Mesenteric fat pad (tissue), 1 donor: ENCODE measurements at regions not wholly inside any gene's neighbourhood (a gene's known extent, or its start where the extent isn't known, plus 50 kb on each side); places are given as distances from the start of the nearest gene placed in this dataset.

Experiments
- DNase-seq: peaks from one replicate; pipeline ENCODE4 v3.0.0-alpha.2; 2020; ENCODE audit warnings: low spot score
- donor health status: DM: yes; HTN: yes; CAD: no.

- DNase-seq: no peak
Measured at GRCh38 chr3:29100292-29100691, 180.6 kb upstream of the RBMS3 start.

DNA sequence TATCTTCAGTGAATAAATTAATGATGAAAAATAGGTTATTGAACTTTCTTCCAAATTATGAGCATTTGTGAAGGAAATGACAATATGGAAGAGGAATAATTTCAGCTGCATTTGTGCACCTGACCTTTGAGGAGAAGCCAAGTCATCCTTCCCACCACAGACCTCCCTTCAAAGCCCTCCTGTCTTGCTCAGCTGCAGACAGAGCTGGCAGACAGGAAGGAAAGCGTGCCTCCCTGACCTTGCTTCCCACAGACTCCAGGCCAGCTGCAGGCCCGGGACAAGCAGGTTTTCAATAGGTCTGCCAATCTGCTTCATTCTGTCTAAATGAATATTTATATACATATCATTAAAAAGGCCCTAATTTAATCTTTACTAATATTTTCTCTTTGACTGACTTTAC is 152.9 kb upstream of the RBMS3 start:
- no peak for DNase-seq

GRCh38 chr3:29137601-29138000 is 143.3 kb upstream of the RBMS3 start:
- no peak for DNase-seq

- DNase-seq: no peak
Measured at GRCh38 chr3:29138171-29138570, 142.7 kb upstream of the RBMS3 start.

GRCh38 chr3:29140666-29141065 is 140.2 kb upstream of the RBMS3 start:
- DNase-seq: no peak

DNA sequence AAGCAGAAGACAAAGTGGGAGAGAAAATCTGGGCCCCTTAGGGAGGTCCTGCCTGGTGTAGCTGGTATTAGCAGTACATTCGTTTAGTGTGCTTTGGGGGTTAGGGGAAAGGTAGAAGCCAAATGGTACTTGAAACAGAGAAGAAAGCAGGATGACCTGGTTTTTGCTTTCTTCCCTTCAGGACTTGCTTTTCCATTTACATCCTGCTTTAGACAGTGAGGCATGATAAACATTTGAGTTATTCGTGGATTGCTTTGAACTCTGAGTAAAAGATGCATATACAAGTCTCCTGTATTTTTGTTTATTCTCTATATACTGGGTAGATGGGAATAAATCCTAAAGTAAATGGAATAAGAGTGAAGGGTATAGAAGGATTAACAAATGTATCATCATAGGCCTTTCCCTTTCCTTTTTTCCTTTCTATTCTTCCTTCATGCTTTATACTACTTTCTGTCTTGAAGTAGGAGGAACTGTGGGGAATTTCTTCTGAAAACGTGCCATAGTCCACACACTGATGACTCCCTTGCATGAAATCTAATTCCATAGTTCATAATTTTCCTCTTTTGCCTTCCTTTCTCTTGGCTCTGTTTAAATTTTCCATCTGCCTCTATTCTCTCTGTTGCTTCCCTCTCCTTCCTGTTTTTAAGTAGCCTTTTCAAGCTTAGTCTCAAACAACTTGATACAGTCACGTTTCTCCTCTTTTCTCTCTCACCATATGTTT is 139.5 kb upstream of the RBMS3 start:
- no peak for DNase-seq

DNA sequence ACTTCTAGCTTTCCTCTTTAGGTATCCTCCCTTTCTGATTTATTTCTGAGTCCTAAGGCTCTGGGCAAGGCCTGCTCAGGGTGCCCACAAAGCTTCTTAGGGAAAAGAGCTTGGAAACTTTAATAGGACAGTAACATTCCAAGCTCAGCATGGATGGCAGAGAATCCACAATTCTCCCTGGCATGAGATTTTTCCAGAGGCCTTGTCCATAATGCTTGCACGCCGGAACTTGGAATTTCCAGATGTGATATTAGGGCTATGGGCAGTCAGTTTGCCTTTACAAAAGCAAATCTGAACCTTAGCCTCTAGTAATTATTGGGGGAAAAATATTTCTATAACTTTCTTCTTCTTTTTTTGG is 139.0 kb upstream of the RBMS3 start:
- no peak for DNase-seq

GRCh38 chr3:29143151-29143550 is 137.7 kb upstream of the RBMS3 start:
- DNase-seq: no peak

GRCh38 chr3:29144361-29144760 is 136.5 kb upstream of the RBMS3 start:
- no peak for DNase-seq

GRCh38 chr3:29144807-29145206 is 136.1 kb upstream of the RBMS3 start:
- no peak for DNase-seq

- no peak for DNase-seq
Measured at GRCh38 chr3:29145360-29145759, 135.5 kb upstream of the RBMS3 start.

GRCh38 chr3:29152379-29152778 is 128.5 kb upstream of the RBMS3 start:
- no peak for DNase-seq

GRCh38 chr3:29153811-29154210 is 127.1 kb upstream of the RBMS3 start:
- DNase-seq: no peak

DNA sequence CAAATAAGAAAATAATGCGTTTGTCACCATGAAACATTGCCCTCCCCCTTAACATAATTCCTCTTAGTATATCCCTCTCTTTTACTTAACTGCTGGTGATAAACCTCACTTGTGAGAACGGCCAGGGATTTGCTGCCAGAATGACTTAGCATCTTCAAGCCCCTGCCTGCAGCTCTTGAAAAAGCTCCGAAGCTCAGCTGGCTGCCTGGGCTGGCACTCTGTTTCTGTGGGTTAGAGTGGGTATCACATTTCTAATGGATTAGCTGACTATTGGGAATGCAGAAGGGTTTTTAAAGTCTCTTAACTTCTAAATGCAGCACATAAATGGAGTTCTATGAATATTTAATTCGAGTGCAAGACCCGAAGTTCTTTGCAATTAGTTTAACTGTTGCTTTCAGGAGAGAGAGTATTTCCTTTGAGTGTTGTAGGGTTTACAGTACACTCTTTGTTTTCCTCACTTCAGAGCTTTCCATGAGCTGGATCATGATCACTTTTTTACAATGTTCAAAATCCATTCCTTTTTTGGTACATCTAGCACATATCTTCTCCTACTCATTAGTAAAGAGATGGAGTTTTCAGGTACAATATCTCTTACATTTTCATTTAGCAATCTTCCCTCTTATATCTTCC is 124.7 kb upstream of the RBMS3 start:
- DNase-seq: no peak

DNA sequence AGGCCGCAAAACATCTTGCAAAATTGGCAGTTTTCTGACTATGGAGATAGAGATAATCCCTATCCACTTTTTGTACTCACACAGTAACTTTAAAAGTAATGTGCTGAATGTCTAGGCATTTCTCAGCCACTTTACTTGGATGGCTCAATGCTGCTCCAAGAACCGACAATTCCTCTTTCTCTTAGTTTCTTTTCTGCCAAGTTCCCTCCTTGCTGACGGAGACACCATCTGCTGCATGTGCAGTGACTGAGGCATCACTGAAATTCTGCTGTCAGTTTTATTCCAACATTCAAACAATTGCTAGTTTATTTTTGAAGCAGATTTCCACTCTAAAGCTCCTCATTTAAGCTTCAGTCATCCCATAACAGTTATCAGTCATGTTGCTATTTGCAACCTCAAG is 116.0 kb upstream of the RBMS3 start:
- no peak for DNase-seq

DNA sequence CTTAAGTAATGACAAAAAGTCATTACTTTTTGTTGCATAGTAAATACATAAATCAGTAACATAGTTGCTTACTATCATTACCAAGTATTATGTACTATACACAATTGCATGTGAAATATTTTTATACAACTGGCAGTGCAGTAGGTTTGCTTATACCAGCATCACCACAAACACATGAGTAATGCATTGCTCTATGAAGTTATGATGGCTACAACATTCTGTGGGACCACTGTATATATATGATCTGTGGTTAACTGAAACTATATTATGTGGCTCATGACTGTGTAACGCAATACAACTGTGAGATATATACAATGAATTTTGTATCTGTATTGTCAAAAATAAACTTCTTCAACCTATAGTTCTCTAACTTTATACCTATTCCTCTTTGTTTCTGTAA is 113.7 kb upstream of the RBMS3 start:
- DNase-seq: no peak

GRCh38 chr3:29168081-29168480 is 112.8 kb upstream of the RBMS3 start:
- no peak for DNase-seq

- no peak for DNase-seq
Measured at GRCh38 chr3:29168696-29169095, 112.2 kb upstream of the RBMS3 start.

DNA sequence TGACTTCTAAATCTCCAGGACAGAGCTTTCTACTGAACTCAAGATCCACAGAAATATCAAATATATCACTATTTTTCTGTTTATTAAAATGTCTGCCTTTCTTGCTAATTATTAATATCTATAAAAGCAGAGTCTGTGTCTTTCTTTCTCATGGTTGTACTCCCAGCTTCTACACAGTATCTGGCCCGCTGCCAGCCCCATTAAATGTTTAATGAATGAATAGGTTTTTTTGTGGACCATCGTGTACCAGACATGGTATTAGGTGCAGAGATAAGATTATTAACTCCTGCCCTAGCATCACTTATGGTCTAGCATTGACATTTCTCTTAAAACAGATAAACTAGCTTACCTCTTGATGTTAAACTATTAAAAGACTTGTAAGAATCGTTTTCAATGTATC is 111.4 kb upstream of the RBMS3 start:
- DNase-seq: no peak

- no peak for DNase-seq
Measured at GRCh38 chr3:29171043-29171990, 109.6 kb upstream of the RBMS3 start.

DNA sequence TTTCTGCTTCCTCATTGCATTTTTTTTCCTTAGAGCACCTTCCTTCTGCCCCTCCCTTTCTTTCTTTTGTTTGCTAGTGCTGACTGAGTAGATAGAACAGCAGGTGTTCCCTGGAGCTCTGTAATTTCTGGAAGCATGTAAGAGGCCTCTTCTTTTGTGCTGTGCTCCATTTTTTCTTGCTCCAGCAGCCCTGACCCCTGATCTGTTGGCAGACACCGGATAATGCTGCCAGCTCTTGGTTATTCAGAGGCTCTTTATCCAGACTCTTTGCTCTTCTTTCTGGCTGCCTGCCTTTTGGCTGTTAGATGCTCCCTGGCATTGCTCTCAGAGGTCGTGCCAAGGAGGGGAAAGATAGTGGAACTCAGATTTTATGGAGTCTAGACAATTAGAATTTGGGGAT is 104.4 kb upstream of the RBMS3 start:
- DNase-seq: no peak
